HCT116 (cell line): ENCODE measurements at regions not wholly inside any gene's neighbourhood (a gene's known extent, or its start where the extent isn't known, plus 50 kb on each side); places are given as distances from the start of the nearest gene placed in this dataset.

Experiments used
- CEBPB ChIP-seq: IDR thresholded peaks from 2 replicates; pipeline ENCODE4 v1.6.1; 2012; ENCODE audit warnings: low read depth
- EGR1 ChIP-seq: IDR thresholded peaks from 2 replicates; pipeline ENCODE4 v1.6.1; 2012; ENCODE audit warnings: low read depth
- POLR2A ChIP-seq: IDR thresholded peaks from 2 replicates; pipeline ENCODE4 v1.7.0; 2011; ENCODE audit warnings: borderline replicate concordance; ENCODE audit not compliant: insufficient read depth, insufficient read length; ENCODE audit errors: extremely low read depth
- POLR2AphosphoS5 ChIP-seq: IDR thresholded peaks from 2 replicates; pipeline ENCODE4 v1.6.1; 2011; ENCODE audit warnings: mild to moderate bottlenecking, low read depth, low read length, moderate library complexity
- SRF ChIP-seq: IDR thresholded peaks from 2 replicates; pipeline ENCODE4 v1.6.1; 2012; ENCODE audit warnings: low read depth
- YY1 ChIP-seq: IDR thresholded peaks from 2 replicates; pipeline ENCODE4 v1.6.1; 2011; ENCODE audit warnings: low read length, low read depth, moderate library complexity, mild to moderate bottlenecking; ENCODE audit not compliant: insufficient replicate concordance; ENCODE audit errors: extremely low read depth
- TF ChIP-seq, protein P1 (sequence below): IDR thresholded peaks from 2 replicates; pipeline ENCODE4 v1.6.1; 2012; ENCODE audit warnings: low read depth
- TF ChIP-seq, protein P2 (sequence below): IDR thresholded peaks from 2 replicates; pipeline ENCODE4 v1.6.1; 2012
- TF ChIP-seq, protein P3 (sequence below), 3 experiments: fragments of 200-600 bp in 1 of 3; sonication (generic) in 1 of 3; IDR thresholded peaks in 2 of 3; conservative IDR thresholded peaks in 1 of 3; 2 replicates each; pipeline ENCODE4 v1.5.1; 2012 to 2017; ENCODE audit warnings: low read depth in 2 of 3, low read length in 2 of 3, antibody characterized with exemption in 1 of 3, borderline replicate concordance in 1 of 3, control low read depth in 1 of 3, mild to moderate bottlenecking in 1 of 3, mixed read lengths in 1 of 3, mixed run types in 1 of 3, moderate library complexity in 1 of 3; ENCODE audit not compliant: insufficient read depth in 1 of 3

DNA sequence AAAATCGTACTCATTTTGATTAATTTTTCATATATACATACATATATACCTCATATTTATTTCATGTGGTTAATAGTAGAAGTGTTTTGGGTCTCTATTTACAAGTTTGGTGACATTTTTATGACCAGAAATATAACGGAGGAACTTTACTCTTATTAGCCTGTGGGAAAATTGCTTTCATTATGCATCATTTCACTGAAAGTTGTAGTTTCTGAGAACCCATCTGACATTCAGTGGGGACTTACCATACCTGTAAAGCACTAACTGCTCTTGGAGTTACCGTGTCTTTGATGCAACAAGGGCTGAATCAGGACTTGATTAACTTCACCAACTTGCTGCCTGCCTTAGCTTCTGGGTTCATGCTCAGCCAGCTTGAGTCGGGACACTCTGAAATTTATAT is 49.9 kb upstream of the ITPKB start:
- no peak for TF ChIP-seq YY1
- TF ChIP-seq, protein P1, sequence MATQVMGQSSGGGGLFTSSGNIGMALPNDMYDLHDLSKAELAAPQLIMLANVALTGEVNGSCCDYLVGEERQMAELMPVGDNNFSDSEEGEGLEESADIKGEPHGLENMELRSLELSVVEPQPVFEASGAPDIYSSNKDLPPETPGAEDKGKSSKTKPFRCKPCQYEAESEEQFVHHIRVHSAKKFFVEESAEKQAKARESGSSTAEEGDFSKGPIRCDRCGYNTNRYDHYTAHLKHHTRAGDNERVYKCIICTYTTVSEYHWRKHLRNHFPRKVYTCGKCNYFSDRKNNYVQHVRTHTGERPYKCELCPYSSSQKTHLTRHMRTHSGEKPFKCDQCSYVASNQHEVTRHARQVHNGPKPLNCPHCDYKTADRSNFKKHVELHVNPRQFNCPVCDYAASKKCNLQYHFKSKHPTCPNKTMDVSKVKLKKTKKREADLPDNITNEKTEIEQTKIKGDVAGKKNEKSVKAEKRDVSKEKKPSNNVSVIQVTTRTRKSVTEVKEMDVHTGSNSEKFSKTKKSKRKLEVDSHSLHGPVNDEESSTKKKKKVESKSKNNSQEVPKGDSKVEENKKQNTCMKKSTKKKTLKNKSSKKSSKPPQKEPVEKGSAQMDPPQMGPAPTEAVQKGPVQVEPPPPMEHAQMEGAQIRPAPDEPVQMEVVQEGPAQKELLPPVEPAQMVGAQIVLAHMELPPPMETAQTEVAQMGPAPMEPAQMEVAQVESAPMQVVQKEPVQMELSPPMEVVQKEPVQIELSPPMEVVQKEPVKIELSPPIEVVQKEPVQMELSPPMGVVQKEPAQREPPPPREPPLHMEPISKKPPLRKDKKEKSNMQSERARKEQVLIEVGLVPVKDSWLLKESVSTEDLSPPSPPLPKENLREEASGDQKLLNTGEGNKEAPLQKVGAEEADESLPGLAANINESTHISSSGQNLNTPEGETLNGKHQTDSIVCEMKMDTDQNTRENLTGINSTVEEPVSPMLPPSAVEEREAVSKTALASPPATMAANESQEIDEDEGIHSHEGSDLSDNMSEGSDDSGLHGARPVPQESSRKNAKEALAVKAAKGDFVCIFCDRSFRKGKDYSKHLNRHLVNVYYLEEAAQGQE: no peak
- TF ChIP-seq, protein P2, sequence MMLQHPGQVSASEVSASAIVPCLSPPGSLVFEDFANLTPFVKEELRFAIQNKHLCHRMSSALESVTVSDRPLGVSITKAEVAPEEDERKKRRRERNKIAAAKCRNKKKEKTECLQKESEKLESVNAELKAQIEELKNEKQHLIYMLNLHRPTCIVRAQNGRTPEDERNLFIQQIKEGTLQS: no peak
- no peak for TF ChIP-seq POLR2AphosphoS5
- TF ChIP-seq POLR2A: no peak
- TF ChIP-seq, protein P3, sequence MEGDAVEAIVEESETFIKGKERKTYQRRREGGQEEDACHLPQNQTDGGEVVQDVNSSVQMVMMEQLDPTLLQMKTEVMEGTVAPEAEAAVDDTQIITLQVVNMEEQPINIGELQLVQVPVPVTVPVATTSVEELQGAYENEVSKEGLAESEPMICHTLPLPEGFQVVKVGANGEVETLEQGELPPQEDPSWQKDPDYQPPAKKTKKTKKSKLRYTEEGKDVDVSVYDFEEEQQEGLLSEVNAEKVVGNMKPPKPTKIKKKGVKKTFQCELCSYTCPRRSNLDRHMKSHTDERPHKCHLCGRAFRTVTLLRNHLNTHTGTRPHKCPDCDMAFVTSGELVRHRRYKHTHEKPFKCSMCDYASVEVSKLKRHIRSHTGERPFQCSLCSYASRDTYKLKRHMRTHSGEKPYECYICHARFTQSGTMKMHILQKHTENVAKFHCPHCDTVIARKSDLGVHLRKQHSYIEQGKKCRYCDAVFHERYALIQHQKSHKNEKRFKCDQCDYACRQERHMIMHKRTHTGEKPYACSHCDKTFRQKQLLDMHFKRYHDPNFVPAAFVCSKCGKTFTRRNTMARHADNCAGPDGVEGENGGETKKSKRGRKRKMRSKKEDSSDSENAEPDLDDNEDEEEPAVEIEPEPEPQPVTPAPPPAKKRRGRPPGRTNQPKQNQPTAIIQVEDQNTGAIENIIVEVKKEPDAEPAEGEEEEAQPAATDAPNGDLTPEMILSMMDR (IDR thresholded peaks at IDR 0.05 in 2 of 3, conservative IDR thresholded peaks at IDR 0.05 in 1 of 3; ENCODE audit: borderline replicate concordance in 1 of 3, insufficient read depth in 1 of 3, low read depth in 2 of 3, low read length in 2 of 3): no peak
- no peak for TF ChIP-seq EGR1
- TF ChIP-seq SRF: no peak
- no peak for TF ChIP-seq CEBPB
